Limb (tissue), 2 donors: ENCODE measurements at regions not wholly inside any gene's neighbourhood (a gene's known extent, or its start where the extent isn't known, plus 50 kb on each side); places are given as distances from the start of the nearest gene placed in this dataset.

Source experiments
- DNase-seq, 2 donors: peaks; one replicate each; pipeline ENCODE4 v3.0.0-alpha.2; 2016; ENCODE audit errors: extremely low spot score in 2 of 2

GRCh38 chr13:78024996-78025395, 106.4 kb upstream of the EDNRB start:
- no peak for DNase-seq

GRCh38 chr13:78022164-78022877, 103.7 kb upstream of the EDNRB start:
- DNase-seq = no peak

GRCh38 chr13:78020861-78021260, 102.2 kb upstream of the EDNRB start:
- DNase-seq = no peak

- DNase-seq = no peak
Measured at GRCh38 chr13:78015782-78016181, 97.2 kb upstream of the EDNRB start.

GRCh38 chr13:78012046-78012445, 93.4 kb upstream of the EDNRB start:
- DNase-seq = no peak

GRCh38 chr13:78004821-78005220, 86.2 kb upstream of the EDNRB start:
- DNase-seq = no peak

- no peak for DNase-seq
Measured at GRCh38 chr13:77999746-78000145, 81.1 kb upstream of the EDNRB start.

GRCh38 chr13:77994166-77994565, 75.5 kb upstream of the EDNRB start:
- no peak for DNase-seq

- DNase-seq = no peak
Measured at GRCh38 chr13:77991003-77991402, 72.4 kb upstream of the EDNRB start.

DNA sequence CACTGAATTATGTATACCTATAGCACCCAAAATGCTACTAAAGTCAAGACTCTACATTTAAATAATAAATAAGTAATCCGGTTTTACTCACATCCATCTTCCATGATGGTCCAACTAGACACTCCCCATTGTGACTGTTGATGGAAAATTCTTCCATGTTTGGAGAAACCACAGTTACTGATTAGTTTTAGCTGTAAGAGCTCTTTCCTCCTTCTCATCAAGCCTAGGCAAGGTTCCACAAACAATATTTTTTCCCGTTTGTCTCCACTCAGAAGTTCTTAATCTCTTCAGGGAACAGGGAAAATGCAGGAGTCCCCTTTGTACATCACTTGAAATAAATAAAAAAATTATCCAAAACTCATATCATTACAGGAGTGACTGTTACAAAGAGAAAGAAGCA, 70.7 kb upstream of the EDNRB start:
- no peak for DNase-seq

DNA sequence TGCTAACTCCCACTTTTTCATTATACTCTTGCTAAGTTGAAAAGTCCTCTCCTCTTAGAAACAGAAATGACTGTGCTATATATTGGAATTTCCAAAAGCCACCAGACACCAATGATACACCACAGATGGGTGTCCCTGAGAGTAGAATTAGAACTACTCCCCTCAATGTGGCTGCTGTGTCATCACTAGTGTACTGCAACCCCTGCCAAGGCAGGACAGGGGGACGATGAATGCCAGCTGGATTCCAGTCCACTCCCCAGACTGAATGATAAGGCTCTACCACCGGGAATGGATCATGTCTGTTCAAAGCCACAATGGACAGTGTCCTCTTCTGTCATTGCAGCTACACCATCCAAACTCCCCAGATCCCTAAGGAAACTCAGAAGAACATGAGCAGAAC, 69.7 kb upstream of the EDNRB start:
- no peak for DNase-seq

GRCh38 chr13:77986713-77987112, 68.1 kb upstream of the EDNRB start:
- no peak for DNase-seq

DNA sequence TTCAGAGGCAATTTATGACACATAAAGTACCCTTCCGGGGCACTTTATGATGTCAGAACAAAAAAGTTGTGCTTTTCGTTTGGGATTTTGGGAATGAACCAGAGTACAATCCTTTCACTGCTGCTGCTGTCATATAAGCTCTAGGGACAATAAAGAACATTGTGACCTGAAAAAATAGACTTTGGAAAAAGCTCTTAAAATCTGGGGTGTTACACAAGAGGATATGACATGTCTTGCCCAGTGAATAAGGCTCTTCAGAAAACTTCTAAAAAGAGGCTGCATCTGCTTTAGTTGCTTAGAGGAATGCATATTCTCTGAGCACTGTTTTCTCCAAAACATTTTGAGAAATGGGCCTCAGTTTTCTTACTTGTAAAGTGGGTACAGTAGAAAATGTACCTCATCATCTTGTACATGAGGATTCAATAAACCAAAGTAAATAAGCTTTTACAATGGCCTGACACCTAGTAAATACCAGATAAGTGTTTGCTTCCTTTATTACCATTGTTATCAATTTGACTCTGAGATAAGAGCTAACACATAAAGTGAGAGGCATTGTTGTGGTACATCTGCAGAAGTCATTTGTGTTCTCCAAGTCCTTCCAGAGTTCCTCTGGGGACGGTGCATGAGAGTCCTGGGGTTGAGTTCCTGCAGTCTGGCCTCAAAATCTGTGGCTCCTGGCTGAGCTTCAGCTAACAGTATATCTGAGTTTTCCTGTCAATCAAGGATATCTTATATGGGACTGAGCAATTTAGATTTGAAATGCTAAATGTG, 67.4 kb upstream of the EDNRB start:
- no peak for DNase-seq

DNA sequence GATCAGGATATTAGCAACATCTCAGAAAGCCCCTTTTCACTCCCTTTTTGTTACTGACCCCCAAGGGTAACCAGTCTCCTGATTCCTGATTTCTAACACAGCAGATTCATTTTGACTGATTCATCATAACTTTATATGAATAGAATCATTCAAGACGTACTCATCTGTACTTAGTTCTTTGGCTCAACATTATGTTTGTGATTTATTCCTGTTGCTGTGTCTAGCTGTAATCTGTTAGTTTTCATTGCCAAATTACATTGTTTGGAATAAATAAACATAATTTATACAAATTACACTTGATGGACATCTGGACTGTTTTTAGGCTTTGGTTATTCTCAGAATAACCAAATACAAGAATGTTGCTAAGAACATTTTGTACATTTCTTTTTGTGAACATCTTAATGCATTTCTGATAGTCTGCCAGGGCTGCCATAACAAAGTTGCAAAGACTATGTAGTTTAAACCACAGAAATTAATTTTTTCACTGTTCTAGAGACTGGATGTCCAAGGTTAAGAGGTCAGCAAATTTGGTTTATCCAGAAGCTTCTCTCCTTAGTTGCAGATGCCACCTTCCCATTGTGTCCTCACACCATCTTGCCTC, 62.8 kb upstream of the EDNRB start:
- DNase-seq = no peak

GRCh38 chr13:77980592-77980991, 62.0 kb upstream of the EDNRB start:
- no peak for DNase-seq

GRCh38 chr13:77979721-77980385, 61.2 kb upstream of the EDNRB start:
- DNase-seq = no peak

GRCh38 chr13:77975358-77976042, 56.9 kb upstream of the EDNRB start:
- no peak for DNase-seq

GRCh38 chr13:77969299-77969698, 50.7 kb upstream of the EDNRB start:
- no peak for DNase-seq
